SK-N-SH (cell line): ENCODE measurements at regions not wholly inside any gene's neighbourhood (a gene's known extent, or its start where the extent isn't known, plus 50 kb on each side); places are given as distances from the start of the nearest gene placed in this dataset.

Experiments
- CTCF ChIA-PET: fragments of 300-600, 350-600 bp; formaldehyde crosslinking; extraction: SDS; loops from one replicate; lab custom pipeline; 2021; lab: Yijun Ruan, JAX
- POLR2A ChIA-PET: fragments of 350-600 bp; sonication (Branson Sonifier 250); formaldehyde crosslinking; extraction: SDS; loops from one replicate; lab custom pipeline; 2020; ENCODE audit warnings: antibody characterized with exemption, inconsistent platforms; lab: Yijun Ruan, JAX
- DNase-seq: peaks from one replicate; pipeline ENCODE4 v3.0.0; 2012
- H2AFZ ChIP-seq: fragments of 200-600 bp; sonication (generic); 2 replicates; pipeline ENCODE4 v1.8.1; 2016; ENCODE audit warnings: antibody characterized with exemption, mild to moderate bottlenecking, low read depth
- H3F3A ChIP-seq: fragments of 200-600 bp; sonication (generic); replicated peaks from 2 replicates; pipeline ENCODE3; 2016; ENCODE audit warnings: antibody characterized with exemption, mild to moderate bottlenecking; ENCODE audit not compliant: insufficient read depth
- H3K27ac ChIP-seq, 2 experiments: fragments of 200-500 bp in 1 of 2; fragments of 200-600 bp in 1 of 2; sonication (Bioruptor generic) in 1 of 2; sonication (generic), shearing (Covaris generic) in 1 of 2; 2 replicates each; pipeline versions ENCODE4 v1.5.1 to v1.6.1; 2014 to 2016; ENCODE audit warnings: low read depth in 2 of 2, inconsistent platforms in 1 of 2, low read length in 1 of 2, mild to moderate bottlenecking in 1 of 2, mixed read lengths in 1 of 2
- H3K27me3 ChIP-seq: fragments of 200-600 bp; sonication (generic), shearing (Covaris generic); 2 replicates; pipeline ENCODE4 v1.6.1; 2016; ENCODE audit warnings: mixed run types; ENCODE audit not compliant: insufficient read depth
- H3K36me3 ChIP-seq, 2 experiments: fragments of 200-500 bp in 1 of 2; fragments of 200-600 bp in 1 of 2; sonication (Bioruptor generic) in 1 of 2; sonication (generic) in 1 of 2; replicated peaks in 1 of 2; 2 replicates each; pipeline versions ENCODE3 to v1.5.1; 2014 to 2016; ENCODE audit warnings: low read length in 1 of 2, mild to moderate bottlenecking in 1 of 2; ENCODE audit not compliant: insufficient read depth in 2 of 2, control insufficient read depth in 1 of 2
- H3K4me1 ChIP-seq, 2 experiments: fragments of 200-500 bp in 1 of 2; fragments of 200-600 bp in 1 of 2; sonication (Bioruptor generic) in 1 of 2; sonication (generic), shearing (Covaris generic) in 1 of 2; 2 replicates each; pipeline versions ENCODE4 v1.5.1 to v1.6.1; 2014 to 2016; ENCODE audit warnings: low read depth in 1 of 2, low read length in 1 of 2, mixed run types in 1 of 2; ENCODE audit not compliant: insufficient read depth in 2 of 2, control insufficient read depth in 1 of 2
- H3K4me2 ChIP-seq: fragments of 200-600 bp; sonication (generic), shearing (Covaris generic); 2 replicates; pipeline ENCODE4 v1.6.1; 2017; ENCODE audit warnings: mixed run types
- H3K4me3 ChIP-seq, 2 experiments: fragments of 200-500 bp in 1 of 2; fragments of 200-600 bp in 1 of 2; sonication (Bioruptor generic) in 1 of 2; sonication (generic), shearing (Covaris generic) in 1 of 2; 2 replicates each; pipeline versions ENCODE4 v1.5.1 to v1.8.1; 2014 to 2016; ENCODE audit warnings: low read depth in 2 of 2, inconsistent platforms in 1 of 2, low read length in 1 of 2, mild to moderate bottlenecking in 1 of 2, mixed read lengths in 1 of 2, moderate library complexity in 1 of 2
- H3K79me2 ChIP-seq: fragments of 200-600 bp; sonication (generic); 2 replicates; pipeline ENCODE4 v1.8.1; 2017; ENCODE audit warnings: mild to moderate bottlenecking; ENCODE audit not compliant: insufficient read depth
- H3K9ac ChIP-seq: fragments of 200-600 bp; sonication (generic); 2 replicates; pipeline ENCODE4 v1.6.1; 2017; ENCODE audit warnings: mixed run types
- H3K9me2 ChIP-seq: fragments of 200-600 bp; sonication (generic); 2 replicates; pipeline ENCODE4 v1.6.1; 2017; ENCODE audit warnings: mixed run types
- H3K9me3 ChIP-seq: fragments of 200-600 bp; sonication (generic); 2 replicates; pipeline ENCODE4 v1.6.1; 2017; ENCODE audit warnings: mixed run types, mild to moderate bottlenecking, moderate library complexity
- H4K20me1 ChIP-seq: fragments of 200-600 bp; sonication (generic); 2 replicates; pipeline ENCODE4 v1.6.1; 2017; ENCODE audit warnings: mild to moderate bottlenecking, mixed run types; ENCODE audit not compliant: insufficient read depth
- CHD2 ChIP-seq: fragments of 150-350 bp; IDR thresholded peaks from 2 replicates; pipeline ENCODE4 v1.6.1; 2018; ENCODE audit warnings: low read length; ENCODE audit not compliant: partially characterized antibody
- EZH2phosphoT487 ChIP-seq: fragments of 200-600 bp; sonication (generic); IDR thresholded peaks from 2 replicates; pipeline ENCODE4 v1.6.1; 2017; ENCODE audit warnings: low read depth, mixed run types, mild to moderate bottlenecking, antibody characterized with exemption, moderate library complexity, borderline replicate concordance
- FOSL2 ChIP-seq: IDR thresholded peaks from 2 replicates; pipeline ENCODE4 v1.4.0; 2012; ENCODE audit warnings: low read depth, mild to moderate bottlenecking, moderate library complexity, borderline replicate concordance
- FOXJ3 ChIP-seq: sonication (generic); formaldehyde crosslinking; IDR thresholded peaks from 2 replicates; pipeline ENCODE4 v1.5.1; 2020; ENCODE audit warnings: mild to moderate bottlenecking, missing genetic modification reagents
- FOXM1 ChIP-seq: IDR thresholded peaks from 2 replicates; pipeline ENCODE4 v1.4.0; 2012; ENCODE audit warnings: low read depth, mild to moderate bottlenecking
- GATA2 ChIP-seq: sonication (generic); formaldehyde crosslinking; IDR thresholded peaks from 2 replicates; pipeline ENCODE4 v1.5.0; 2020; ENCODE audit warnings: mild to moderate bottlenecking, missing genetic modification reagents
- MAX ChIP-seq: IDR thresholded peaks from 2 replicates; pipeline ENCODE4 v1.4.0; 2012; ENCODE audit warnings: low read depth
- MXI1 ChIP-seq: IDR thresholded peaks from 2 replicates; pipeline ENCODE4 v1.6.1; 2012; ENCODE audit warnings: mild to moderate bottlenecking, low read depth, low read length, improper control_type of control experiment
- NFIC ChIP-seq: IDR thresholded peaks from 2 replicates; pipeline ENCODE4 v1.4.0; 2012; ENCODE audit warnings: borderline replicate concordance
- POLR2AphosphoS5 ChIP-seq: IDR thresholded peaks from 2 replicates; pipeline ENCODE4 v1.6.1; 2012; ENCODE audit warnings: low read depth, low read length
- RCOR1 ChIP-seq: fragments of 150-350 bp; IDR thresholded peaks from 2 replicates; pipeline ENCODE4 v1.6.1; 2017; ENCODE audit warnings: antibody characterized with exemption, low read length
- REST ChIP-seq: IDR thresholded peaks from 2 replicates; pipeline ENCODE4 v1.6.1; 2012; ENCODE audit warnings: mild to moderate bottlenecking, low read depth, low read length, moderate library complexity
- RXRA ChIP-seq: IDR thresholded peaks from 2 replicates; pipeline ENCODE4 v1.4.0; 2012; ENCODE audit warnings: low read depth, mild to moderate bottlenecking, borderline replicate concordance
- SIN3A ChIP-seq: IDR thresholded peaks from 2 replicates; pipeline ENCODE4 v1.6.1; 2012; ENCODE audit warnings: low read depth, mild to moderate bottlenecking, low read length, moderate library complexity, borderline replicate concordance
- TAF1 ChIP-seq: IDR thresholded peaks from 2 replicates; pipeline ENCODE4 v1.6.1; 2012; ENCODE audit warnings: low read depth, mild to moderate bottlenecking, low read length, moderate library complexity, borderline replicate concordance
- TCF12 ChIP-seq: IDR thresholded peaks from 2 replicates; pipeline ENCODE4 v1.4.0; 2012
- USF2 ChIP-seq: fragments of 150-350 bp; IDR thresholded peaks from 2 replicates; pipeline ENCODE4 v1.6.1; 2017; ENCODE audit warnings: antibody characterized with exemption, low read length, low read depth, borderline replicate concordance
- YY1 ChIP-seq: IDR thresholded peaks from 2 replicates; pipeline ENCODE4 v1.4.0; 2012; ENCODE audit warnings: low read depth, mild to moderate bottlenecking
- WGBS: methylation state at CpG from one replicate; pipeline ENCODE4 v1.1.6; 2017; ENCODE audit warnings: low lambda C conversion rate; 5-methylcytosine and 5-hydroxymethylcytosine counted together

- TF ChIP-seq CHD2 (no peak), FOXM1 (no peak)
- no peaks in the 10 kb centered on the region for H3F3A ChIP-seq
- no peak overlapping the region for H3K4me2 ChIP-seq
- H2AFZ ChIP-seq: no peak overlapping the region
- DNase-seq: no peak
- H3K4me1 ChIP-seq: no peaks in the 10 kb centered on the region
- no peak overlapping the region for H3K27ac ChIP-seq
- ChIA-PET CTCF (no interaction called here), POLR2A (no interaction called here)
- no peaks in the 10 kb centered on the region for H3K27me3 ChIP-seq
- H3K9me3 ChIP-seq: no peaks in the 10 kb centered on the region
- no peaks in the 10 kb centered on the region for H3K79me2 ChIP-seq
- H4K20me1 ChIP-seq: no peaks in the 10 kb centered on the region; the same call in 1 of the 2 replicates
- no peak overlapping the region for H3K4me3 ChIP-seq
- no peaks in the 10 kb centered on the region for H3K9me2 ChIP-seq
- H3K36me3 ChIP-seq: no peaks in the 10 kb centered on the region
- no peak overlapping the region for H3K9ac ChIP-seq
- WGBS: 4% methylated on average over 5 of the region's 5 CpGs
Measured at GRCh38 chr7:156537006-156537405, 103.6 kb upstream of the RNF32 start.

- POLR2A ChIA-PET: no interaction called here
- H3K4me1 ChIP-seq: no peaks in the 10 kb centered on the region
- no peak overlapping the region for H3K27ac ChIP-seq
- CTCF ChIA-PET: no interaction called here
- H3K4me2 ChIP-seq: no peak overlapping the region
- H4K20me1 ChIP-seq: no peaks in the 10 kb centered on the region; the same call in 1 of the 2 replicates
- H3K27me3 ChIP-seq: no peaks in the 10 kb centered on the region; the same call in 1 of the 2 replicates
- DNase-seq: no peak
- H3K9me3 ChIP-seq: no peaks in the 10 kb centered on the region
- no peaks in the 10 kb centered on the region for H3F3A ChIP-seq
- H3K79me2 ChIP-seq: no peaks in the 10 kb centered on the region
- H3K9me2 ChIP-seq: no peaks in the 10 kb centered on the region
- no peak overlapping the region for H3K4me3 ChIP-seq
- WGBS: 44% methylated on average over 9 of the region's 9 CpGs
- H3K9ac ChIP-seq: no peak overlapping the region
- H3K36me3 ChIP-seq: no peaks in the 10 kb centered on the region
- H2AFZ ChIP-seq: no peak overlapping the region
- TF ChIP-seq RXRA (no peak), FOSL2 (no peak), TAF1 (no peak), POLR2AphosphoS5 (no peak), TCF12 (no peak), MAX (no peak), RCOR1 (no peak), SIN3A (no peak), EZH2phosphoT487 (no peak), GATA2 (no peak), NFIC (no peak), YY1 (no peak), MXI1 (no peak), CHD2 (no peak)
- TF ChIP-seq, all 33 proteins: peak for 0
Measured at GRCh38 chr7:156534925-156535324, 105.6 kb upstream of the RNF32 start.

- H3K27me3 ChIP-seq: no peaks in the 10 kb centered on the region; the same call in 1 of the 2 replicates
- H3F3A ChIP-seq: no peaks in the 10 kb centered on the region
- ChIA-PET CTCF (no interaction called here), POLR2A (no interaction called here)
- no peak overlapping the region for H3K4me2 ChIP-seq
- no peaks in the 10 kb centered on the region for H3K36me3 ChIP-seq
- no peak for DNase-seq
- no peak overlapping the region for H3K27ac ChIP-seq
- WGBS: 59% methylated on average over 9 of the region's 9 CpGs
- no peak overlapping the region for H3K9ac ChIP-seq
- no peaks in the 10 kb centered on the region for H3K4me1 ChIP-seq
- no peaks in the 10 kb centered on the region; the same call in 1 of the 2 replicates for H4K20me1 ChIP-seq
- H2AFZ ChIP-seq: no peak overlapping the region
- no peaks in the 10 kb centered on the region for H3K79me2 ChIP-seq
- no peaks in the 10 kb centered on the region for H3K9me3 ChIP-seq
- no peaks in the 10 kb centered on the region for H3K9me2 ChIP-seq
- no peak overlapping the region for H3K4me3 ChIP-seq
- TF ChIP-seq NFIC: no peak
- TF ChIP-seq MXI1: no peak
- TF ChIP-seq TAF1: no peak
- TF ChIP-seq USF2: no peak
- TF ChIP-seq CHD2: no peak
- TF ChIP-seq REST: no peak
- no peak for TF ChIP-seq FOXJ3 (CRISPR knock-in tag)
- TF ChIP-seq TCF12: no peak
- no peak for TF ChIP-seq FOSL2
Measured at GRCh38 chr7:156533964-156534363, 106.6 kb upstream of the RNF32 start.
